OCI-LY7 (cell line): ENCODE measurements at regions not wholly inside any gene's neighbourhood (a gene's known extent, or its start where the extent isn't known, plus 50 kb on each side); places are given as distances from the start of the nearest gene placed in this dataset.

Experiments
- CTCF ChIP-seq: fragments of 200-600 bp; sonication (generic); conservative IDR thresholded peaks from 2 replicates; pipeline ENCODE4 v1.5.1; 2014; ENCODE audit warnings: mild to moderate bottlenecking, antibody characterized with exemption, low read length, moderate library complexity, mixed read lengths
- EZH2phosphoT487 ChIP-seq: fragments of 200-600 bp; sonication (generic); IDR thresholded peaks from 2 replicates; pipeline ENCODE4 v1.6.1; 2018; ENCODE audit warnings: low read depth, borderline replicate concordance, mild to moderate bottlenecking, mixed run types, antibody characterized with exemption, low read length, moderate library complexity, mixed read lengths

GRCh38 chr16:52817696-52818095, 235.0 kb downstream of the CHD9NB start:
- no peak for TF ChIP-seq CTCF
- TF ChIP-seq EZH2phosphoT487: no peak
